ENCODE measurements at regions not wholly inside any gene's neighbourhood (a gene's known extent, or its start where the extent isn't known, plus 50 kb on each side); places are given as distances from the start of the nearest gene placed in this dataset.

DNA sequence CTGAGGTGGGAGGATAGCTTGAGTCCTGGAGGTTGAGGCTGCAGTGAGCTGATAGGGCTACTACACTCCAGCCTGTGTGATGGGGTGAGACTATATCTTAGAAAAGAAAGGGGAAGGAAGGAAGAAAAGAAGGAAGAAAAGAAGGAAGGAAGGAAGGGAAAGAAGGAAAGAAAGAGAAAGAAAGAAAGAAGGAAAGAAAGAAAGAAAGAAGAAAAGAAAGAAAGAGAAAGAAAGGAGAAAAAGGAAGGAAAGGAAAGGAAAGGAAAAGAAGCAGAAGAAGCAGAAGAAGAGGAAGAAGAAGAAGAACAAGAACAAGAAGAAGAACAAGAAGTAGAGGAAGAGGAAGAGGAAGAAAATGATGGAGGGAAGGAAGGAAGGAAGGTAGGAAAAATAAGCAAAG lies 1130.2 kb upstream of the MAP3K7 start:
- Histone ChIP-seq H3K36me3 (ENCODE audit: control insufficient read depth, insufficient read depth, low read length) (no peaks in the 10 kb centered on the region), H3K27me3 (ENCODE audit: control insufficient read depth, insufficient read depth, low read length) (no peaks in the 10 kb centered on the region), H3K4me1 (ENCODE audit: control insufficient read depth, insufficient read depth, low read length) (no peaks in the 10 kb centered on the region), H3K9me3 (ENCODE audit: control insufficient read depth, low read depth, low read length) (no peaks in the 10 kb centered on the region), H3K27ac (ENCODE audit: low read length) (no peak overlapping the region), H3K4me3 (ENCODE audit: low read length) (no peak overlapping the region)
- no peak for DNase-seq

GRCh38 chr6:91716361-91716760 lies 1129.5 kb upstream of the MAP3K7 start:
- no peaks in the 10 kb centered on the region for H3K4me1 ChIP-seq (ENCODE audit: control insufficient read depth, insufficient read depth, low read length)
- no peak for DNase-seq
- no peaks in the 10 kb centered on the region for H3K9me3 ChIP-seq (ENCODE audit: control insufficient read depth, low read depth, low read length)
- H3K4me3 ChIP-seq (ENCODE audit: low read length), result no peak overlapping the region
- no peaks in the 10 kb centered on the region for H3K27me3 ChIP-seq (ENCODE audit: control insufficient read depth, insufficient read depth, low read length)
- H3K36me3 ChIP-seq (ENCODE audit: control insufficient read depth, insufficient read depth, low read length), result no peaks in the 10 kb centered on the region
- WGBS (ENCODE audit: insufficient coverage, low lambda C conversion rate), result no CpG with 5 or more reads among the region's 3 CpGs
- H3K27ac ChIP-seq (ENCODE audit: low read length), result no peak overlapping the region

DNA sequence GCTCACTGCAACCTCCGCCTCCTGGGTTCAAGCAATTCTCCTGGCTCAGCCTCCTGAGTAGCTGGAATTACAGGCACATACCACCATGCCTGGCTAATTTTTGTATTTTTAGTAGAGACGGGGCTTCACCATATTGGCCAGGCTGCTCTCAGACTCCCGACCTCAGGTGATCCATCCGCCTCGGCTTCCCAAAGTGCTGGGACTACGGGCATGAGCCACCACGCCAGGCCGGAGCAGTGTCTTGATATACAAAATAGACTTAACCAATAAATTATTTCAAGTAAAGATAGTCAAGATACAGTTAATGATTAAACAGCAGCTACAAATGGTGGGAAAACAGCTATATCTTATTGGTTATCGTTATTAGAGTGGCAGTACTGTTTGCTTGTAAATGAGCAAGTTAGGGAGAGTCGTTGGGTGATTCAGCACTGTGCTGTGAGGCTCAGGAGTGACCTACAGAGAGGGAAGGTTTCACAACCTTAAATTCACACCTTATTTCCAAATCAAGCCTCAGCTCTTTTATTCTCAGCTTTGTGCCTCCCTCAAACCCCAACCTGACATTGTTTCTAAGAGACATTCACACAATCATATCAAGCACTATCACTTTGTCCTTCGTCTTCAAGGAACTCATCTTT lies 1128.4 kb upstream of the MAP3K7 start:
- Histone ChIP-seq H3K4me3 (ENCODE audit: low read length) (no peak overlapping the region), H3K4me1 (ENCODE audit: control insufficient read depth, insufficient read depth, low read length) (no peaks in the 10 kb centered on the region), H3K27me3 (ENCODE audit: control insufficient read depth, insufficient read depth, low read length) (no peaks in the 10 kb centered on the region), H3K36me3 (ENCODE audit: control insufficient read depth, insufficient read depth, low read length) (no peaks in the 10 kb centered on the region), H3K27ac (ENCODE audit: low read length) (no peak overlapping the region), H3K9me3 (ENCODE audit: control insufficient read depth, low read depth, low read length) (no peaks in the 10 kb centered on the region)
- DNase-seq, result no peak
- WGBS (ENCODE audit: insufficient coverage, low lambda C conversion rate), result no CpG with 5 or more reads among the region's 11 CpGs

GRCh38 chr6:91713911-91714310 lies 1127.0 kb upstream of the MAP3K7 start:
- no peak for DNase-seq
- Histone ChIP-seq H3K9me3 (ENCODE audit: control insufficient read depth, low read depth, low read length) (no peaks in the 10 kb centered on the region), H3K4me3 (ENCODE audit: low read length) (no peak overlapping the region)

DNA sequence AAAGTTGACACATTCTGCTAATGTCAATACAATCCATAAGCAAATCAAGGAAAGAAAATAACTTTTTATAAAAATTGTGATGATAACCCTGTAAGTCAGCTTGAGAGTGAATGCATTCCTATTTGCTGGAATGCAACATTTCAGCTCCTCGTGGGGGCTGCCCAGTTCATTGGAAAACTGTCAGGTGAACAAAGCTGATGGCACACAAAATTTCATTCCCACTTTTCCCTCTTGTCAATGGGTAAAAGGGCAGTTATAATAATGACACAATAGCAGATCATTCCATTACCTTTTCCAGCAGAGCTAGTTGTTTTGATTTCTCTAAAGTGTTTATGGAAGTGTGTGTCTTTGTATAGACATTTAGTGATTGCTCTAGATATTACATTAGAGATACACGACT lies 1124.6 kb upstream of the MAP3K7 start:
- Histone ChIP-seq H3K9me3 (ENCODE audit: control insufficient read depth, low read depth, low read length) (no peaks in the 10 kb centered on the region), H3K4me1 (ENCODE audit: control insufficient read depth, insufficient read depth, low read length) (no peaks in the 10 kb centered on the region), H3K27me3 (ENCODE audit: control insufficient read depth, insufficient read depth, low read length) (no peaks in the 10 kb centered on the region), H3K27ac (ENCODE audit: low read length) (no peak overlapping the region), H3K36me3 (ENCODE audit: control insufficient read depth, insufficient read depth, low read length) (no peaks in the 10 kb centered on the region), H3K4me3 (ENCODE audit: low read length) (no peak overlapping the region)
- DNase-seq, result no peak
- WGBS (ENCODE audit: insufficient coverage, low lambda C conversion rate), result no CpG with 5 or more reads among the region's 2 CpGs

More at GRCh38 chr6:91713911-91714310, 1127.0 kb upstream of the MAP3K7 start:
- no peaks in the 10 kb centered on the region for H3K4me1 ChIP-seq (ENCODE audit: control insufficient read depth, insufficient read depth, low read length)
- H3K27me3 ChIP-seq (ENCODE audit: control insufficient read depth, insufficient read depth, low read length), result no peaks in the 10 kb centered on the region
- no peaks in the 10 kb centered on the region for H3K36me3 ChIP-seq (ENCODE audit: control insufficient read depth, insufficient read depth, low read length)
- H3K27ac ChIP-seq (ENCODE audit: low read length), result no peak overlapping the region

- WGBS (ENCODE audit: insufficient coverage, low lambda C conversion rate), result 80% methylated on average over 1 of the region's 2 CpGs
- no peaks in the 10 kb centered on the region for H3K27me3 ChIP-seq (ENCODE audit: control insufficient read depth, insufficient read depth, low read length)
- H3K4me1 ChIP-seq (ENCODE audit: control insufficient read depth, insufficient read depth, low read length), result no peaks in the 10 kb centered on the region
- no peak overlapping the region for H3K27ac ChIP-seq (ENCODE audit: low read length)
- H3K9me3 ChIP-seq (ENCODE audit: control insufficient read depth, low read depth, low read length), result no peaks in the 10 kb centered on the region
- H3K4me3 ChIP-seq (ENCODE audit: low read length), result no peak overlapping the region
- DNase-seq, result no peak
- H3K36me3 ChIP-seq (ENCODE audit: control insufficient read depth, insufficient read depth, low read length), result no peaks in the 10 kb centered on the region
These were observed 1123.5 kb upstream of the MAP3K7 start for GRCh38 chr6:91710342-91710741.

DNA sequence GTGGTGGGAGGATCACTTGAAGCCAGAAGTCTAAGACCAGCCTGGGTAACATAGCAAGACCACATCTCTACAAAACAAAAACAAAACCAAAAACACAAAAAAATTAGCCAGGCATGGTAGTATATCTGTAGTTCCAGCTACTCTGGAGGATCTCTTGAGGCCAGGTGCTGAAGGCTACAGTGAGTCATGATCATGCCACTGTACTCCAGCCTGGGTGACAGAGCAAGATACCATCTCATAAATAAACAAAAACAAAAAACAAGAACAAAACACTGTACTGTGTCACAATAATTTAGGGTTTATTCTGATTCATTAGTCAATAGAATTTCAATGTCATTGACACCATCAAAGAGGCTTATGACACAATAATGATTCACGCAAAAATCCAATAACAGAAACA lies 1121.7 kb upstream of the MAP3K7 start:
- no peaks in the 10 kb centered on the region for H3K36me3 ChIP-seq (ENCODE audit: control insufficient read depth, insufficient read depth, low read length)
- no peaks in the 10 kb centered on the region for H3K9me3 ChIP-seq (ENCODE audit: control insufficient read depth, low read depth, low read length)
- WGBS (ENCODE audit: insufficient coverage, low lambda C conversion rate), result no CpG with 5 or more reads among the region's 1 CpG

DNA sequence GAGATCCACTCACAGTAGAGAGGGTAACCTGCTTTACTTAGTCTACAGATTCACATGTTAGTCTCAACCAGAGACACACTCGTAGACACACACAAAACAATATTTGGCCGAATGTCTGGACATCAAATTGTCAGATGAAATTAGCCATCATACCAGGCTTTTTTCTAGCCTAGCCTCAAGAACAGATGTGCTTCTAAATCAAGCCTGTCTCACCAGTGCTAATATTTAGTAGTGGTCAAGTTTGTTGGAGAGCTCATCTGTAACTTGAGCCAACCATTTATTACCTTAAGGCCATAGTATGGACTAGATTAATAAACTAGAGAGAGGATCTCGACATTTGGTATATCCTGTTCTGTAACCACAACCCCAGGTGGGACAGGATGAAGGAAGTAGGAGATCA lies 1118.8 kb upstream of the MAP3K7 start:
- no peaks in the 10 kb centered on the region for H3K36me3 ChIP-seq (ENCODE audit: control insufficient read depth, insufficient read depth, low read length)
- 88% methylated on average over 1 of the region's 3 CpGs for WGBS (ENCODE audit: insufficient coverage, low lambda C conversion rate)
- no peak overlapping the region for H3K4me3 ChIP-seq (ENCODE audit: low read length)
- no peak overlapping the region for H3K27ac ChIP-seq (ENCODE audit: low read length)
- no peaks in the 10 kb centered on the region for H3K4me1 ChIP-seq (ENCODE audit: control insufficient read depth, insufficient read depth, low read length)
- DNase-seq, result no peak
- no peaks in the 10 kb centered on the region for H3K9me3 ChIP-seq (ENCODE audit: control insufficient read depth, low read depth, low read length)
- H3K27me3 ChIP-seq (ENCODE audit: control insufficient read depth, insufficient read depth, low read length), result no peaks in the 10 kb centered on the region

More for the DNA sequence above, 1121.7 kb upstream of the MAP3K7 start:
- H3K4me3 ChIP-seq (ENCODE audit: low read length), result no peak overlapping the region
- no peaks in the 10 kb centered on the region for H3K4me1 ChIP-seq (ENCODE audit: control insufficient read depth, insufficient read depth, low read length)
- H3K27me3 ChIP-seq (ENCODE audit: control insufficient read depth, insufficient read depth, low read length), result no peaks in the 10 kb centered on the region
- H3K27ac ChIP-seq (ENCODE audit: low read length), result no peak overlapping the region
- DNase-seq, result no peak

GRCh38 chr6:91704531-91704930 lies 1117.7 kb upstream of the MAP3K7 start:
- H3K4me3 ChIP-seq (ENCODE audit: low read length), result no peak overlapping the region
- no peak for DNase-seq
- H3K36me3 ChIP-seq (ENCODE audit: control insufficient read depth, insufficient read depth, low read length), result no peaks in the 10 kb centered on the region
- no peaks in the 10 kb centered on the region for H3K27me3 ChIP-seq (ENCODE audit: control insufficient read depth, insufficient read depth, low read length)
- no peak overlapping the region for H3K27ac ChIP-seq (ENCODE audit: low read length)
- WGBS (ENCODE audit: insufficient coverage, low lambda C conversion rate), result 100% methylated on average over 2 of the region's 2 CpGs
- no peaks in the 10 kb centered on the region for H3K4me1 ChIP-seq (ENCODE audit: control insufficient read depth, insufficient read depth, low read length)
- H3K9me3 ChIP-seq (ENCODE audit: control insufficient read depth, low read depth, low read length), result no peaks in the 10 kb centered on the region

DNA sequence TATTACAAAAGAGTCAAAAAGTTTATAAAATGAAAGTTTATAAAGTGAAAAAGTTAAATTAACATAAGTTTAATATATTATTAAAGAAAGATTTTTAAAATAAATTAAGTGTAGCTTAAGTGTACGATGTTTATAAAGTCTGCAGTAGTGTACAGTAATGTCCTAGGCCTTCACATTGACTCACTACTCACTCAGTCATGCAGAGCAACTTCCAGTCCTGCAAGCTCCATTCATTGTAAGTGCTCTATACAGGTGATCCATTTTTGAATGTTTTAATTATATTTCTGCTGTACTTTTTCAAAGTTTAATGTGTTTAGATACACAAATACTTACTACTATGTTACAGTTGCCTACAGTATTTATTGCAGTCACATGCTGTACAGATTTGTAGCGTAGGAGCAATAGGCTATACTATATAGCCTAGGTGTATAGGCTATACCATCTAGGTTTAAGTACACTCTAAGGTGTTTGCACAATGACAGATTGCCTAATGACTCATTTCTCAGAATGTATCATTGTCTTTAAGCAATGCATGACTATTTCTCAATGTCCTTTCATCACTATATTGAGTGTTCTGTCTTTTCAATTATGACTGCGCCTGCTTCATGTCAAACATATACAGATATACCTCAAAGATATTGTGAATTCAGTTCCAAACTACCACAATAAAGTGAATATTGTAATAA lies 1110.3 kb upstream of the MAP3K7 start:
- no peak overlapping the region for H3K4me3 ChIP-seq (ENCODE audit: low read length)
- no peaks in the 10 kb centered on the region for H3K27me3 ChIP-seq (ENCODE audit: control insufficient read depth, insufficient read depth, low read length)
- H3K36me3 ChIP-seq (ENCODE audit: control insufficient read depth, insufficient read depth, low read length), result no peaks in the 10 kb centered on the region
- no peak overlapping the region for H3K27ac ChIP-seq (ENCODE audit: low read length)
- DNase-seq, result no peak
- 100% methylated on average over 1 of the region's 3 CpGs for WGBS (ENCODE audit: insufficient coverage, low lambda C conversion rate)
- H3K4me1 ChIP-seq (ENCODE audit: control insufficient read depth, insufficient read depth, low read length), result no peaks in the 10 kb centered on the region
- no peaks in the 10 kb centered on the region for H3K9me3 ChIP-seq (ENCODE audit: control insufficient read depth, low read depth, low read length)

GRCh38 chr6:91695221-91695620 lies 1108.3 kb upstream of the MAP3K7 start:
- Histone ChIP-seq H3K4me3 (ENCODE audit: low read length) (no peak overlapping the region), H3K36me3 (ENCODE audit: control insufficient read depth, insufficient read depth, low read length) (no peaks in the 10 kb centered on the region), H3K4me1 (ENCODE audit: control insufficient read depth, insufficient read depth, low read length) (no peaks in the 10 kb centered on the region), H3K9me3 (ENCODE audit: control insufficient read depth, low read depth, low read length) (no peaks in the 10 kb centered on the region), H3K27me3 (ENCODE audit: control insufficient read depth, insufficient read depth, low read length) (no peaks in the 10 kb centered on the region), H3K27ac (ENCODE audit: low read length) (no peak overlapping the region)
- 100% methylated on average over 1 of the region's 3 CpGs for WGBS (ENCODE audit: insufficient coverage, low lambda C conversion rate)
- no peak for DNase-seq

Data from large intestine (tissue), 3 donors.